H1 (cell line): ENCODE measurements at regions not wholly inside any gene's neighbourhood (a gene's known extent, or its start where the extent isn't known, plus 50 kb on each side); places are given as distances from the start of the nearest gene placed in this dataset.

Experiments used
- CTCF ChIA-PET: fragments of 300-600 bp; sonication (Branson Sonifier 250); formaldehyde crosslinking; loops from one replicate; lab custom pipeline; 2021; ENCODE audit not compliant: partially characterized antibody; lab: Charles Lee
- POLR2A ChIA-PET: fragments of 300-600 bp; sonication (Branson Sonifier 250); formaldehyde crosslinking; loops from one replicate; lab custom pipeline; 2021; ENCODE audit warnings: inconsistent platforms; ENCODE audit not compliant: partially characterized antibody; lab: Charles Lee
- DNase-seq, 2 experiments: peaks; one replicate each; pipeline versions ENCODE4 v3.0.0 to v3.0.0-alpha.2; 2010 to 2022; ENCODE audit warnings: low spot score in 2 of 2, low read depth in 1 of 2, mixed read lengths in 1 of 2
- FAIRE-seq: peaks from 2 replicates; lab custom pipeline; 2011; peaks lifted over from hg19 to GRCh38; lab: Jason Lieb, UNC
- H2AFZ ChIP-seq: 2 replicates; pipeline ENCODE4 v1.8.1; 2012; ENCODE audit warnings: low read length, inconsistent platforms
- H2AK5ac ChIP-seq: 2 replicates; pipeline ENCODE4 v1.6.1; 2013; ENCODE audit warnings: low read depth, low read length
- H2BK120ac ChIP-seq: replicated peaks from 2 replicates; pipeline ENCODE3; 2013; ENCODE audit warnings: low read depth, low read length, inconsistent platforms
- H2BK12ac ChIP-seq: 2 replicates; pipeline ENCODE4 v1.6.1; 2013; ENCODE audit warnings: low read depth, low read length
- H2BK15ac ChIP-seq: 2 replicates; pipeline ENCODE4 v1.6.1; 2013; ENCODE audit warnings: low read length
- H2BK20ac ChIP-seq: 2 replicates; pipeline ENCODE4 v1.6.1; 2013; ENCODE audit warnings: low read length
- H2BK5ac ChIP-seq: 2 replicates; pipeline ENCODE4 v1.6.1; 2013; ENCODE audit warnings: low read depth, low read length
- H3K14ac ChIP-seq: 2 replicates; pipeline ENCODE4 v1.6.1; 2013; ENCODE audit warnings: inconsistent platforms; ENCODE audit not compliant: insufficient read length
- H3K18ac ChIP-seq: 2 replicates; pipeline ENCODE4 v1.6.1; 2013; ENCODE audit warnings: low read length; ENCODE audit errors: extremely low read depth
- H3K23ac ChIP-seq: 2 replicates; pipeline ENCODE4 v1.6.1; 2013; ENCODE audit warnings: inconsistent platforms; ENCODE audit not compliant: insufficient read length
- H3K23me2 ChIP-seq: 2 replicates; pipeline ENCODE4 v1.6.1; 2013; ENCODE audit warnings: low read depth, low read length
- H3K27ac ChIP-seq: 2 replicates; pipeline ENCODE4 v1.6.1; 2011; ENCODE audit warnings: low read depth, low read length, inconsistent platforms
- H3K27me3 ChIP-seq, 4 experiments: replicated peaks in 1 of 4; 1 replicate in 1 of 4; 2 replicates in 3 of 4; pipeline versions ENCODE4 v1.6.1 to v1.8.1; 2011 to 2013; ENCODE audit warnings: low read length in 3 of 4, mild to moderate bottlenecking in 3 of 4, inconsistent platforms in 2 of 4, mixed read lengths in 2 of 4, moderate library complexity in 1 of 4; ENCODE audit not compliant: control insufficient read depth in 3 of 4, insufficient read depth in 3 of 4; ENCODE audit errors: extremely low read depth in 1 of 4
- H3K36me3 ChIP-seq, 4 experiments: 2 replicates each; pipeline versions ENCODE4 v1.6.1 to v1.8.1; 2011 to 2013; ENCODE audit warnings: mild to moderate bottlenecking in 4 of 4, low read length in 3 of 4, moderate library complexity in 2 of 4, control low read depth in 1 of 4, inconsistent platforms in 1 of 4; ENCODE audit not compliant: insufficient read depth in 4 of 4, control insufficient read depth in 2 of 4
- H3K4ac ChIP-seq: replicated peaks from 2 replicates; pipeline ENCODE3; 2013; ENCODE audit warnings: low read length, low read depth, mixed read lengths, inconsistent platforms; ENCODE audit not compliant: insufficient read length
- H3K4me1 ChIP-seq, 4 experiments: replicated peaks in 1 of 4; 1 replicate in 1 of 4; 2 replicates in 3 of 4; pipeline versions ENCODE4 v1.6.1 to v1.8.1; 2011 to 2013; ENCODE audit warnings: low read length in 3 of 4, inconsistent platforms in 2 of 4, mixed read lengths in 1 of 4; ENCODE audit not compliant: insufficient read depth in 4 of 4, control insufficient read depth in 3 of 4
- H3K4me2 ChIP-seq, 2 experiments: 2 replicates each; pipeline versions ENCODE4 v1.6.1 to v1.8.1; 2011 to 2013; ENCODE audit warnings: low read depth in 2 of 2, low read length in 2 of 2, control low read depth in 1 of 2, inconsistent platforms in 1 of 2, mild to moderate bottlenecking in 1 of 2; ENCODE audit not compliant: insufficient read depth in 1 of 2
- H3K4me3 ChIP-seq, 4 experiments: fragments of 200-600, 300-600 bp in 1 of 4; sonication (generic), shearing (Covaris generic), sonication (Bioruptor Twin) in 1 of 4; 2 replicates each; pipeline versions ENCODE4 v1.5.1 to v1.8.1; 2011 to 2016; ENCODE audit warnings: low read length in 4 of 4, low read depth in 3 of 4, control low read depth in 2 of 4, inconsistent platforms in 2 of 4, mild to moderate bottlenecking in 2 of 4, mixed read lengths in 1 of 4, moderate library complexity in 1 of 4; ENCODE audit not compliant: insufficient read depth in 2 of 4; ENCODE audit errors: extremely low read depth in 1 of 4
- H3K56ac ChIP-seq: replicated peaks from 2 replicates; pipeline ENCODE3; 2013; ENCODE audit warnings: low read depth, mild to moderate bottlenecking, mixed read lengths, low read length, inconsistent platforms; ENCODE audit not compliant: insufficient read length
- H3K79me1 ChIP-seq: 2 replicates; pipeline ENCODE4 v1.6.1; 2013; ENCODE audit warnings: low read depth, low read length, control low read depth
- H3K79me2 ChIP-seq, 2 experiments: 2 replicates each; pipeline versions ENCODE4 v1.6.1 to v1.8.1; 2012 to 2013; ENCODE audit warnings: low read length in 2 of 2, mild to moderate bottlenecking in 2 of 2, inconsistent platforms in 1 of 2; ENCODE audit not compliant: insufficient read depth in 2 of 2, control insufficient read depth in 1 of 2
- H3K9ac ChIP-seq, 4 experiments: replicated peaks in 1 of 4; 1 replicate in 1 of 4; 2 replicates in 3 of 4; pipeline versions ENCODE4 v1.6.1 to v1.8.1; 2011 to 2013; ENCODE audit warnings: low read depth in 3 of 4, low read length in 3 of 4, control low read depth in 2 of 4, mild to moderate bottlenecking in 2 of 4, moderate library complexity in 2 of 4, inconsistent platforms in 1 of 4; ENCODE audit errors: extremely low read depth in 1 of 4
- H3K9me3 ChIP-seq, 2 experiments: 2 replicates each; pipeline versions ENCODE4 v1.6.1 to v1.8.1; 2012 to 2013; ENCODE audit warnings: mild to moderate bottlenecking in 2 of 2, moderate library complexity in 2 of 2, control low read depth in 1 of 2, inconsistent platforms in 1 of 2, low read depth in 1 of 2, low read length in 1 of 2, mixed read lengths in 1 of 2; ENCODE audit not compliant: insufficient read depth in 2 of 2
- H4K20me1 ChIP-seq, 2 experiments: replicated peaks in 1 of 2; 2 replicates each; pipeline versions ENCODE3 to v1.8.1; 2011 to 2013; ENCODE audit warnings: inconsistent platforms in 2 of 2, low read length in 2 of 2, mild to moderate bottlenecking in 1 of 2; ENCODE audit not compliant: insufficient read depth in 2 of 2, control insufficient read depth in 1 of 2
- H4K5ac ChIP-seq: 2 replicates; pipeline ENCODE4 v1.6.1; 2013; ENCODE audit warnings: low read length, low read depth, mixed read lengths, inconsistent platforms; ENCODE audit not compliant: insufficient read length
- H4K8ac ChIP-seq: 2 replicates; pipeline ENCODE4 v1.8.0; 2013; ENCODE audit warnings: mild to moderate bottlenecking, moderate library complexity, low read length, inconsistent platforms; ENCODE audit not compliant: insufficient read depth; ENCODE audit errors: extremely low read depth
- H4K91ac ChIP-seq: replicated peaks from 2 replicates; pipeline ENCODE3; 2013; ENCODE audit warnings: low read length, mixed read lengths, inconsistent platforms; ENCODE audit not compliant: insufficient read length
- BACH1 ChIP-seq: IDR thresholded peaks from 2 replicates; pipeline ENCODE4 v1.6.1; 2012; ENCODE audit warnings: low read length, improper control_type of control experiment
- CTBP2 ChIP-seq: IDR thresholded peaks from 2 replicates; pipeline ENCODE4 v1.7.0; 2011; ENCODE audit warnings: borderline replicate concordance, mild to moderate bottlenecking, moderate library complexity, mixed read lengths, low read length; ENCODE audit not compliant: insufficient read depth, insufficient read length
- JUND ChIP-seq: IDR thresholded peaks from 2 replicates; pipeline ENCODE4 v1.6.1; 2011; ENCODE audit warnings: mild to moderate bottlenecking, improper control_type of control experiment, low read length
- NANOG ChIP-seq: IDR thresholded peaks from 2 replicates; pipeline ENCODE4 v1.6.1; 2011; ENCODE audit warnings: low read length, low read depth, mild to moderate bottlenecking, inconsistent platforms; ENCODE audit not compliant: insufficient read depth, poor library complexity, severe bottlenecking
- RFX5 ChIP-seq: IDR thresholded peaks from 2 replicates; pipeline ENCODE4 v1.6.1; 2011; ENCODE audit warnings: low read depth, low read length, improper control_type of control experiment, borderline replicate concordance
- TEAD4 ChIP-seq: IDR thresholded peaks from 2 replicates; pipeline ENCODE4 v1.6.1; 2012; ENCODE audit warnings: low read depth, low read length, inconsistent platforms, mixed read lengths
- WGBS, 2 experiments: shearing (Covaris generic) in 1 of 2; methylation state at CpG; one replicate each; pipeline versions ENCODE4 v1.1.6 to v1.1.7; 2013 to 2015; ENCODE audit warnings: low lambda C conversion rate in 2 of 2, mixed read lengths in 2 of 2, inconsistent platforms in 1 of 2, low coverage in 1 of 2, missing lambda C conversion rate in 1 of 2; ENCODE audit not compliant: insufficient replicate concordance in 2 of 2, insufficient coverage in 1 of 2, insufficient read length in 1 of 2; ENCODE audit errors: extremely low coverage in 1 of 2, missing lambda C conversion rate in 1 of 2; 5-methylcytosine and 5-hydroxymethylcytosine counted together
- TF ChIP-seq, protein P1 (sequence below): IDR thresholded peaks from 2 replicates; pipeline ENCODE4 v1.6.1; 2011; ENCODE audit warnings: low read depth, mild to moderate bottlenecking, low read length; ENCODE audit not compliant: insufficient read depth

DNA sequence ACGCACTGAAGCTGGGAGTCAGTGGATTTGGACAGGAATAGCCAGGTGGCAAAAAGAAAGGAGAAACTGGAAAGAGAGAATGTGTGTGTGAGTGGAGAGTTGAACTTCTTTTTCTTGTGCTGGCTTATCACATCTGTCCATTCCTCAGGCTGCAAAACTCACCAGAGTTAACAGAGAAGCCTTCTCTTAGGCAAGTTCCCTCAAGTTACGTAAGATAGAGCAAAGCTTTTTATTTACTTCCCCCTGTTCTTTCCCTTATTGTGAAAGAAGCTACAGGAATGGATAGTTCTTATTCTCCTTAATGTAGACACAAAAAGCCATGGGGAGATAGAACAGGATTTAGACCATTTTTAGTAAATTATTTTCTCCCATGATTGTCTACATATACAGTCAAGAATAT lies 188.6 kb downstream of the BMP2 start:
- H3K56ac ChIP-seq: no peak overlapping the region
- H3K4me2 ChIP-seq: no peak overlapping the region
- no peak overlapping the region for H2BK12ac ChIP-seq
- H3K27ac ChIP-seq: no peak overlapping the region
- H4K91ac ChIP-seq: no peak overlapping the region
- H3K9ac ChIP-seq: no peak overlapping the region
- no peak overlapping the region for H4K8ac ChIP-seq
- H3K36me3 ChIP-seq: no peaks in the 10 kb centered on the region
- no peaks in the 10 kb centered on the region for H3K79me2 ChIP-seq
- H3K4me3 ChIP-seq: no peak overlapping the region
- no peak overlapping the region for H4K5ac ChIP-seq
- no peak for FAIRE-seq
- H3K79me1 ChIP-seq: no peaks in the 10 kb centered on the region
- no peaks in the 10 kb centered on the region for H3K23me2 ChIP-seq
- no peaks in the 10 kb centered on the region for H3K27me3 ChIP-seq
- no peak overlapping the region for H3K4ac ChIP-seq
- H2BK15ac ChIP-seq: no peak overlapping the region
- POLR2A ChIA-PET: no interaction called here
- no peak overlapping the region for H3K14ac ChIP-seq
- no peaks in the 10 kb centered on the region for H3K4me1 ChIP-seq
- H3K9me3 ChIP-seq: no peaks in the 10 kb centered on the region; a peak in 1 of 4 replicates
- 0 out of 2 replicates have a peak overlapping the region, but pooled peaks have one; percentile 40 for H2AFZ ChIP-seq
- H2AK5ac ChIP-seq: no peak overlapping the region
- WGBS, 2 experiments: 89% methylated on average over 2 of the region's 2 CpGs; no CpG with 5 or more reads in 1 of the 2 experiments
- CTCF ChIA-PET: interaction anchor here (1.2 kb wide), 1 partner anchor 75 kb away, joined by 5 read pairs; no protein-coding TSS in a partner anchor
- no peaks in the 10 kb centered on the region for H4K20me1 ChIP-seq
- H2BK5ac ChIP-seq: no peak overlapping the region
- DNase-seq: no peak
- H2BK120ac ChIP-seq: no peak overlapping the region
- no peak overlapping the region for H3K23ac ChIP-seq
- H2BK20ac ChIP-seq: no peak overlapping the region
- H3K18ac ChIP-seq: no peak overlapping the region
- no peak for TF ChIP-seq RFX5
- no peak for TF ChIP-seq NANOG
- no peak for TF ChIP-seq TEAD4
- TF ChIP-seq, protein P1, sequence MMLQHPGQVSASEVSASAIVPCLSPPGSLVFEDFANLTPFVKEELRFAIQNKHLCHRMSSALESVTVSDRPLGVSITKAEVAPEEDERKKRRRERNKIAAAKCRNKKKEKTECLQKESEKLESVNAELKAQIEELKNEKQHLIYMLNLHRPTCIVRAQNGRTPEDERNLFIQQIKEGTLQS: no peak
- no peak for TF ChIP-seq JUND
- no peak for TF ChIP-seq BACH1
- TF ChIP-seq CTBP2: no peak
- TF ChIP-seq, all 59 proteins: peak for 0
